ENCODE measurements at regions not wholly inside any gene's neighbourhood (a gene's known extent, or its start where the extent isn't known, plus 50 kb on each side); places are given as distances from the start of the nearest gene placed in this dataset.

- TF ChIP-seq GATA1 (IDR thresholded peaks at IDR 0.05; ENCODE audit: low read depth, low read length) (no peak), POLR2A (IDR thresholded peaks at IDR 0.05; ENCODE audit: low read length) (no peak)
Measured at GRCh38 chr11:15906481-15907035, 449.8 kb downstream of the SOX6 start.

GRCh38 chr11:15907806-15908205, 448.5 kb downstream of the SOX6 start:
- TF ChIP-seq GATA1 (IDR thresholded peaks at IDR 0.05; ENCODE audit: low read depth, low read length) (no peak), POLR2A (IDR thresholded peaks at IDR 0.05; ENCODE audit: low read length) (no peak)
- no peak for DNase-seq

More at GRCh38 chr11:15906481-15907035, 449.8 kb downstream of the SOX6 start:
- DNase-seq = no peak

- no peak for DNase-seq
- no peak for TF ChIP-seq GATA1 (IDR thresholded peaks at IDR 0.05; ENCODE audit: low read depth, low read length)
- TF ChIP-seq POLR2A (IDR thresholded peaks at IDR 0.05; ENCODE audit: low read length) = no peak
Measured at GRCh38 chr11:15909937-15910598, 446.3 kb downstream of the SOX6 start.

- TF ChIP-seq POLR2A (IDR thresholded peaks at IDR 0.05; ENCODE audit: low read length) (no peak), GATA1 (IDR thresholded peaks at IDR 0.05; ENCODE audit: low read depth, low read length) (no peak)
- DNase-seq = no peak
Measured at GRCh38 chr11:15910761-15911160, 445.6 kb downstream of the SOX6 start.

GRCh38 chr11:15911377-15912044, 444.8 kb downstream of the SOX6 start:
- DNase-seq = no peak
- TF ChIP-seq GATA1 (IDR thresholded peaks at IDR 0.05; ENCODE audit: low read depth, low read length) = no peak
- no peak for TF ChIP-seq POLR2A (IDR thresholded peaks at IDR 0.05; ENCODE audit: low read length)

- TF ChIP-seq GATA1 (IDR thresholded peaks at IDR 0.05; ENCODE audit: low read depth, low read length) (no peak), POLR2A (IDR thresholded peaks at IDR 0.05; ENCODE audit: low read length) (no peak)
- no peak for DNase-seq
Measured at GRCh38 chr11:15912291-15912690, 444.1 kb downstream of the SOX6 start.

GRCh38 chr11:15912825-15913224, 443.5 kb downstream of the SOX6 start:
- no peak for TF ChIP-seq GATA1 (IDR thresholded peaks at IDR 0.05; ENCODE audit: low read depth, low read length)
- no peak for TF ChIP-seq POLR2A (IDR thresholded peaks at IDR 0.05; ENCODE audit: low read length)
- DNase-seq = no peak

GRCh38 chr11:15913261-15913660, 443.1 kb downstream of the SOX6 start:
- DNase-seq = no peak
- TF ChIP-seq GATA1 (IDR thresholded peaks at IDR 0.05; ENCODE audit: low read depth, low read length) = no peak

All from erythroblast (primary cell).